NCI-H82 treated with DMSO at 0.1 percent for 48 hours (cell line): ENCODE measurements at regions not wholly inside any gene's neighbourhood (a gene's known extent, or its start where the extent isn't known, plus 50 kb on each side); places are given as distances from the start of the nearest gene placed in this dataset.

Experiments used
- DNase-seq: peaks from one replicate; lab custom pipeline; 2025; ENCODE audit not compliant: unreplicated experiment; lab: John Stamatoyannopoulos, UW

- DNase-seq, result no peak
Measured at GRCh38 chr5:147036691-147037245, 158.2 kb upstream of the PPP2R2B start.

GRCh38 chr5:147037515-147038205, 159.1 kb upstream of the PPP2R2B start:
- DNase-seq, result no peak

GRCh38 chr5:147040856-147041255, 162.3 kb upstream of the PPP2R2B start:
- no peak for DNase-seq

- no peak for DNase-seq
Measured at GRCh38 chr5:147044572-147045273, 166.2 kb upstream of the PPP2R2B start.

- DNase-seq, result no peak
Measured at GRCh38 chr5:147045290-147045689, 166.7 kb upstream of the PPP2R2B start.

GRCh38 chr5:147046281-147046680, 167.7 kb upstream of the PPP2R2B start:
- no peak for DNase-seq

- no peak for DNase-seq
Measured at GRCh38 chr5:147046894-147047293, 168.3 kb upstream of the PPP2R2B start.

DNA sequence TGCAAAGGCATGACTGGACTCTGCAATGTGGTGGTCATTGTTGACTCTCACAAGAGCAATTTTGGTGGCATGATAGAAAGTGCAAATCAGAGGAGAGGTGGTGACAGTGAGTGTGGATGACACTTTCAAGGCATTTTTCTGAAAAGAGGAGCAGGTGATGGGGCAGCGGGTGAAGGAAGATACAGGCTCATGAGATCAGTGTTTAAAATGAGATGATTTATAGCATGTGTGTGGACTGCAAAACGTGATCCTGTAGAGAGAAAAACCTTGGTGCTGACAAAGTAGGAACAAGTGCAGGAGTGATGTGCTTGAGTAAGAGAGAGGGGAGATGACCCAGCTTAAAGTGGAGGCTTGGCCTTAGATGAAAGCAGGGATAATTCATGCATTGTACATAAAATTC, 171.2 kb upstream of the PPP2R2B start:
- no peak for DNase-seq

DNA sequence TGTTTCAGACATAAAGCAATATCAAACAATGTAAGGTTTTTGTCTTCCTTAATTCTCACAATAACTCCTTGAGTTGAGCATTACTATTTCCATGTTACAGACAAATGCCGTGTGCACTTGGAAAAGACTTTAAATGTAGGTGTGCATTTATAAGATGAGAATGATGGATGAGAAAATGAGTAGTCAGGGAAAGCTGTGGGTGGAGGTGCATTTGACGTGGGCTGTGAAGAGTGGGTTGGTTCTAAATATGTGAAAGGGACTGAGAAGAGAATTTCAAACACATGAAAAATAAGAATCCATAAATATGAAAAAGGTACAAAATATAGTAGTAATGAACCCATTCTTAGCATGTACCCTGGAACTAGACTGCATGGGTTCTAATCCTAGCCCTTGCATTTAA, 171.6 kb upstream of the PPP2R2B start:
- no peak for DNase-seq

GRCh38 chr5:147051193-147051592, 172.6 kb upstream of the PPP2R2B start:
- no peak for DNase-seq

GRCh38 chr5:147052519-147052918, 174.0 kb upstream of the PPP2R2B start:
- DNase-seq, result no peak

DNA sequence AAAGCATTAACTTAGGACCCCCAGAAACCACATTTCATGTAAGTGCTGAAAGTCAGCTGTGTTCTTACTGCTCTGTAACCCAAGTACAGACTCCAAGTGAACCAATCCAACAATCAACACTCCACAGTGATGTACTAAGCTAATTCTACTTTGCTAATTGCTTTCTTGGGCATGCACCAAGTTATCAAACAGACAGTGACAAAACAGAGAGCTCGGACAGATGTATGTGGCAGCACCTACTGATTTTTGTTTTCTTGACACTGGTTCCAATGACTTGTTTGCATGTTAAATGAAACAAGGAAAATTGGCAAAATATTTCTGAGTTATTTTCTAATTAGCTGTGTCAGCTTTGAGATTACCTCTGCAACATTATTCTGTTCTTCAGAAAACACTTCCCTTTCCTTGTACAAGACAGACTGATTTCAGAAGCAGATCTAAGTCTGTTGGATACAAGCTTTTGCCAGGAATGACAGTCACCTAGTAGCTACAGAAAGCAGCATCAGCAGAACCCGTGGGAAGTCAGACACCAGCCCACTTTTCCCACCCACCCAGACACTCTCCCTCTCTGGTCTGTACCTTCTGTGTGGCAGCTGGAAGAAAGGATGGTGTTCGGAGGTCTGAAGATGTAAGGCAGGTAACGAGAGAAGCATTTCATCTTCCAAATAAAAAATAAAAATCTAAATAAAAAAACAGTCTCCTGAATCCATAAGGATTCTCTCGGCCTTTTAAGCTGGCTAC, 176.7 kb upstream of the PPP2R2B start:
- DNase-seq, result no peak

DNA sequence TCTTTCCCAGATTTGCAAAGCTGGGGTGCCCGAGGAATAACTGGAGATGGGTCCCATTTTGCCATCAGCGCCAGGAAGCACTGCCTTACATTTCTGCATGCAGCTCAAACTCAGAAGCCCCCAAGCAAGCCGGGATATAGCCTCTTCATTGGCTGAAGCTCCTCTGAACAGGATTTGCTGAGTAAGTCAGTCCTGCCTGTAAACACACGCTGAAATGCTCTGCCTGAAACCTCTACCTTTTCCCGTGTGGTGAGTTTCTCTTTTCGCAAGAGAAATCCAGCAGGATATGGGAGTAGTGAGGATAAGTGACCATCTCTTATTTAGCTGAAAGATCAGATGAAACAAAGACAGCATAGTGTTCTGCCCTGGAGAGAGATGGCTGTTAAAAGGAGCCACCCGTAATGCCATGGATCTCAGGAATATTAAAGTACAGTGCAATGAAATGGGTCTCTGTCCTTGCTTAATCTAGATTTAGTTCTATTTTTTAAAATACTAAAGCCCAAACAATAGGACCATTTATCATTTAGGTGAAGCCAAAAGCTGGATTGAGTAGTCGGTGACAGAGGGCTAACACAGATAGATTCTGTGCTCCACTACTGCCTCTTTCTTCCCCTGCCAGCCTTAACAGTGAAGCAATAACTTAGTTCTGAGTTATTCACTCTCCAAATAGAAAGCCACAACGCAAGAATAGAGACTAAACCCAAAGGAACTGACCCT, 177.5 kb upstream of the PPP2R2B start:
- no peak for DNase-seq

- no peak for DNase-seq
Measured at GRCh38 chr5:147057051-147057450, 177.8 kb upstream of the STK32A start.

GRCh38 chr5:147061431-147061830, 173.4 kb upstream of the STK32A start:
- no peak for DNase-seq

DNA sequence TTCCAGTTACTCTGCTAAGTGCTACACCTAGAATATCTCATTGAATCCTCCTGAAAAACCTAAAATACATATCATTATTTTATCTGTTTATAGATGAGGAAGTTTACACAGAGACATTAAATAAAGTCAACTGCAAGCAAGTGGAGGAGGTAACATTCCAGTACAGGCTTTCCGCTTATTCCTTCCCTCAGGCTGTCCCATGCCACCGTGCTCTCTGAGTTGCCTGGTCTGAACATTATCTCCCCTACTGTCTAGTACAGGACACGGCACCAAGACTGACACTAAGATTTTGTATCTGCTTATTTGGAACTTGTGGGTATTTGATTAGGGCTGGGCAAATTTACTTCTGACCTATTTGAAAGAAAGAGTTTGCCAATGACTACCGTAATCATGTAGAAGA, 172.4 kb upstream of the STK32A start:
- no peak for DNase-seq

DNA sequence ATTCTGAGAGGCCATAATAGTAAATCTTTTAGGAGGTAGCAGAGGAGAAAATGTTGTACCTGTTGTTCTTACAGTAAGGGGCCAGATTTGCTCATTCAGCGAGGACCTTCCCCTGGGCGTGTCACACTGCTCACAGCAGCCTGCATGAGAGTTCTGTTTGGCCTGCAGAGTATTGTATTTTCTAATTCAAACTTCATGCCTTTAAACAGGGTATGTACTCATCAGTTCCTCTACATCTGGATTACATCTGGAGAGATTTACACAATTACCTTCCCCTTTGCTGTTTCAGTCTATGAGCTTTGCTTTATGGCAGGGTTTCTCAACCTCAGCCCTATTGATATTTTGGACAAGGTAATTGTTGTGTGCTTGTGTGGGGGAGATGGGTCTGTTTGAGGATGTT, 170.9 kb upstream of the STK32A start:
- DNase-seq, result no peak

- DNase-seq, result no peak
Measured at GRCh38 chr5:147065071-147065470, 169.8 kb upstream of the STK32A start.

DNA sequence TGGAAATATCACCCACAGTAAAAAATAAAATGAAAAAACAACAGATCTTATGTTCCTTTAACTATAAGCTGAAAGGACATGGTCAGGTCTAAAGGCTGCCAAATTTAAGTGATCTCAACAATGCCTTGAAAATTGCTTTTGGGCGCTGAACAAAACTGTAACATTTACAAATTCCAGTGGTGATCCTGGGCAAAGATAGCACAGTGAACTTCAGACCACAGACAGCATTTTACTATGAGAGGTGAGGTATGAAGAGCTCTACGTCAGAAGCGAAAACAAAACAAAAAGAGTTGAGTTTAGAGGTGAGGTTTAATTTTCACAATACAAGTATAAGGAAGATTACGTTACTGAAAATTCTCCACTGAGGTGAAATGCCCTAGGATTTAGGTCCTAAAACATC, 165.8 kb upstream of the STK32A start:
- no peak for DNase-seq

GRCh38 chr5:147072622-147073021, 162.2 kb upstream of the STK32A start:
- no peak for DNase-seq

DNA sequence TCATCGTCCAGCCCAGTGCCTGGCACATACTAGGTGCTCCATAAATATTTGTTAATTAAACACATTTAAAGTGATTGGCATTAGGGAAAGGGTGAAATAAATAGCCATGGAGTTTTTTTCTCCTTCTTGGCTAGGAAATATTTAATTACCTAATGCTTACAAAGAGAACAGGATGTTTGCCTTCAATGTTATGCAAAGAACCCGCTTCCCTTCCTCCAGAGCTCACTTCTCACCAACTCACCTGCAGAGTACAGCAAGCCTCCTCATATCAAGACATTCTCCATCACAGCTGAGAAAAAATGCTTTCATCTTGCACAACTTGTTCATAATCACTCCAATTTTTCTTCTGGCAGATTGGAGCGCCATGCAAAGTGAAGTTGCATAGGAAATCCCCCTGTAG, 161.7 kb upstream of the STK32A start:
- no peak for DNase-seq
